HG02642 (cell line): ENCODE measurements at regions not wholly inside any gene's neighbourhood (a gene's known extent, or its start where the extent isn't known, plus 50 kb on each side); places are given as distances from the start of the nearest gene placed in this dataset.
"Not testable (repeated sequence)": the region's sequence is repeated elsewhere in the genome, so short reads cannot be mapped to it uniquely, and the experiment has no call there.

Experiments
- ATAC-seq: cut with Tn5 transposase; IDR thresholded peaks from one replicate; pipeline ENCODE4 v1.9.1; 2021; ENCODE audit warnings: mild to moderate bottlenecking; ENCODE audit not compliant: unreplicated experiment, poor library complexity

GRCh38 chr3:178967177-178967532, 104.5 kb downstream of the ZMAT3 start:
- peak; percentile 39 for ATAC-seq

- peak; percentile 26 for ATAC-seq
Observed at GRCh38 chr3:178966299-178967176, 105.1 kb downstream of the ZMAT3 start.

- ATAC-seq: no peak
Observed at GRCh38 chr3:178964551-178964950, 107.1 kb downstream of the ZMAT3 start.

- no peak for ATAC-seq
Observed at GRCh38 chr3:178960918-178961317, 110.7 kb downstream of the ZMAT3 start.

- no peak for ATAC-seq
Observed at GRCh38 chr3:178960181-178960580, 111.4 kb downstream of the ZMAT3 start.

GRCh38 chr3:178950676-178951075, 120.9 kb downstream of the ZMAT3 start:
- ATAC-seq: no peak

- no peak for ATAC-seq
Observed at GRCh38 chr3:178949896-178950295, 121.7 kb downstream of the ZMAT3 start.

- no peak for ATAC-seq
Observed at GRCh38 chr3:178948546-178948945, 123.1 kb downstream of the ZMAT3 start.

GRCh38 chr3:178947738-178948137, 123.9 kb downstream of the ZMAT3 start:
- ATAC-seq: no peak

GRCh38 chr3:178942261-178942660, 129.3 kb downstream of the ZMAT3 start:
- ATAC-seq: not testable (repeated sequence)

GRCh38 chr3:178930116-178930515, 141.5 kb downstream of the ZMAT3 start:
- no peak for ATAC-seq

GRCh38 chr3:178916223-178916622, 155.4 kb downstream of the ZMAT3 start:
- ATAC-seq: no peak

- no peak for ATAC-seq
Observed at GRCh38 chr3:178915365-178915764, 156.2 kb downstream of the ZMAT3 start.

- ATAC-seq: no peak
Observed at GRCh38 chr3:178907081-178907480, 164.5 kb downstream of the ZMAT3 start.

GRCh38 chr3:178901204-178901603, 170.4 kb downstream of the ZMAT3 start:
- no peak for ATAC-seq

GRCh38 chr3:178900029-178900646, 171.5 kb downstream of the ZMAT3 start:
- ATAC-seq: no peak

- no peak for ATAC-seq
Observed at GRCh38 chr3:178895178-178895789, 176.3 kb downstream of the ZMAT3 start.
